ENCODE measurements at regions not wholly inside any gene's neighbourhood (a gene's known extent, or its start where the extent isn't known, plus 50 kb on each side); places are given as distances from the start of the nearest gene placed in this dataset.

GRCh38 chr11:45537614-45538013, 127.8 kb downstream of the CHST1 start:
- H3K27me3 ChIP-seq = no peaks in the 10 kb centered on the region

DNA sequence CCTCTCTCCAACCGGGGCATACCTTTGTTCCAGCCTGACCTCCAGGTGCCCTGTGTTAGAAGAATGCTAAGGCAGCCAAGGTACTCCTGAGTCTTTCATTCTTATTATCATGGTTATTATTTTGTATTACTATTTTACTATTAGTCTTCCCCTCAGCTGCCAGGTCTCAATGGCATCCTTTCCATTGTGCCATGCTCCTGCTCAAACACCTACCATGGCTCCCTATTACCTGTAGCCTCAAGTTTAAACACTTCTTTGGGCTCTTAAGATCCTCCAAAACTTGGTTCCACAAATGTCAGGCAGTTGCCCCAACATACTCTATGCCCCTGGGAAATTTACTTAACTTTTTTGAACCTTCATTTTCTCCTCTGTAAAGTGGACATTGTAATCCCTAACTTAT, 130.4 kb downstream of the CHST1 start:
- H3K27me3 ChIP-seq = no peaks in the 10 kb centered on the region

More at GRCh38 chr11:45537614-45538013, 127.8 kb downstream of the CHST1 start:
- no peaks in the 10 kb centered on the region for H3K36me3 ChIP-seq
- no peaks in the 10 kb centered on the region for H3K9me3 ChIP-seq
- no peak for DNase-seq (ENCODE audit: low spot score)
- no peak overlapping the region for H3K27ac ChIP-seq
- no peak for TF ChIP-seq CTCF (IDR thresholded peaks at IDR 0.05)
- no peaks in the 10 kb centered on the region for H3K4me1 ChIP-seq
- no peak overlapping the region for H3K4me3 ChIP-seq

DNA sequence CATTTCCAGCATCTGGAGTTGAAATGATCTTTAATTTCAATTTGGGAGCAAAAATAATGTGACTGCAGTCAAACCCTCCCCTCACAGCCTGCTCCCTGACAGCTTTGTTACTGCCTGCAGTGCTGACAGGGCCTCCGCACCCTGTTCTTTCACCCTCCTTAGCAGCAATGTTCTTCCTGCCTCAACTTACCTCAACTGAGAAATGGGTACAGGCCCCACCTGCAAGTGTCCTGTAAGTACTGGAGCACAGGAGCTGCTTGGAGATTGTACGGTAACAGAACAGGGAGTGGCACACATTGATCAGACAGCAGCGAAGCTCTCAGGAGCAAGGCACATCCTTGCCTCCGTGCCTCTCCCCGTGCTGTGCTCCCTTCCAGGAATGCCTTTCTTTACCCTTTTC, 131.3 kb downstream of the CHST1 start:
- no peak for TF ChIP-seq CTCF (IDR thresholded peaks at IDR 0.05)
- Histone ChIP-seq H3K4me1 (no peaks in the 10 kb centered on the region), H3K4me3 (no peak overlapping the region), H3K27me3 (no peaks in the 10 kb centered on the region), H3K36me3 (no peaks in the 10 kb centered on the region), H3K9me3 (no peaks in the 10 kb centered on the region), H3K27ac (no peak overlapping the region)
- no peak for DNase-seq (ENCODE audit: low spot score)

More for the DNA sequence above, 130.4 kb downstream of the CHST1 start:
- Histone ChIP-seq H3K4me1 (no peaks in the 10 kb centered on the region), H3K36me3 (no peaks in the 10 kb centered on the region), H3K9me3 (no peaks in the 10 kb centered on the region), H3K27ac (no peak overlapping the region), H3K4me3 (no peak overlapping the region)
- no peak for DNase-seq (ENCODE audit: low spot score)
- no peak for TF ChIP-seq CTCF (IDR thresholded peaks at IDR 0.05)

GRCh38 chr11:45532546-45532945, 132.9 kb downstream of the CHST1 start:
- H3K9me3 ChIP-seq = no peaks in the 10 kb centered on the region
- no peak overlapping the region for H3K4me3 ChIP-seq
- H3K27ac ChIP-seq = no peak overlapping the region
- no peak for TF ChIP-seq CTCF (IDR thresholded peaks at IDR 0.05)
- no peaks in the 10 kb centered on the region for H3K27me3 ChIP-seq
- H3K4me1 ChIP-seq = no peaks in the 10 kb centered on the region
- H3K36me3 ChIP-seq = no peaks in the 10 kb centered on the region
- DNase-seq (ENCODE audit: low spot score) = no peak

DNA sequence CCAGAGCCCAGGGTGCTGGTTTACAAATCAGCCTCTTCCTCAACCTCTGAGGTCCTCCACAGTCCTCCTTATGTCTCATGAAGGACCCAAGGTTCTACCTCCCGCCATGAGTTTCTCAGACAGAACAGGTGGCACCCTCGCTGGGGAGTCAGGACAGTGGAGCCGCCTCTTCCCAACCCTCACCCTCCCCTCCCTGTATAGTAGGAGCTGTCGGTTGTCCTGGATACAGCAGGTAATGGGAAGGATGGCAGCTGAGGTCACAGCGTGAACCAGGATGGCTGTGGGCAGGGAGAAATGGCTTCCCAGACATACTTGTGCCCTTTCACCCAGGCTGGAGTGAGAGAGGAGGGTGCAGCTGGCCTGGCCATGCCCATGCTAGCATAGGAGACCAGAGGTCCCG, 134.6 kb downstream of the CHST1 start:
- Histone ChIP-seq H3K36me3 (no peaks in the 10 kb centered on the region), H3K4me1 (no peaks in the 10 kb centered on the region), H3K27me3 (no peaks in the 10 kb centered on the region), H3K9me3 (no peaks in the 10 kb centered on the region), H3K4me3 (no peak overlapping the region), H3K27ac (no peak overlapping the region)
- TF ChIP-seq CTCF (IDR thresholded peaks at IDR 0.05) = no peak
- no peak for DNase-seq (ENCODE audit: low spot score)

DNA sequence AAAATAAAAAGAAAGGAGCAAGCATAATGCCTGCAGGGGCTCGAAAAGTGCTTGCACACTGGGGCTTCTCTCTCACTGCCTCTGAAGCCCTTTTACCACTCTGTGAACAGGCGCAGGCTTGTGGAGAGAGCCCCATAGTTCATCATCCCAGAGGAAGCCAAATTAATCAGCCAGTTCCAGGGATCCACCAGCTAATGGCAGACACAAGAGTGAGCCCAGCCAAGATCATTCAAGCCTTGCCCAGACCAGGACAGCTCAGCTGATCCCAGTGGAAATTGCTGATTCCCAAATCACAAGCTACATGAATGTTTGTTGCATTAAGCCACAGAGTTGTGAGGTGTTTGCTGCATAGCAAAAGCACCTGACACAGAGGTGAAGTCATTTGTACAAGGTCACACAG, 135.3 kb downstream of the CHST1 start:
- no peak for DNase-seq (ENCODE audit: low spot score)
- Histone ChIP-seq H3K4me3 (no peak overlapping the region), H3K36me3 (no peaks in the 10 kb centered on the region), H3K9me3 (no peaks in the 10 kb centered on the region), H3K27me3 (no peaks in the 10 kb centered on the region), H3K27ac (no peak overlapping the region), H3K4me1 (no peaks in the 10 kb centered on the region)
- no peak for TF ChIP-seq CTCF (IDR thresholded peaks at IDR 0.05)
